GM21526 (cell line): ENCODE measurements at regions not wholly inside any gene's neighbourhood (a gene's known extent, or its start where the extent isn't known, plus 50 kb on each side); places are given as distances from the start of the nearest gene placed in this dataset.

Source experiments
- ATAC-seq: cut with Tn5 transposase; IDR thresholded peaks from one replicate; pipeline ENCODE4 v1.9.1; 2021; ENCODE audit warnings: moderate library complexity; ENCODE audit not compliant: unreplicated experiment, low FRiP score

DNA sequence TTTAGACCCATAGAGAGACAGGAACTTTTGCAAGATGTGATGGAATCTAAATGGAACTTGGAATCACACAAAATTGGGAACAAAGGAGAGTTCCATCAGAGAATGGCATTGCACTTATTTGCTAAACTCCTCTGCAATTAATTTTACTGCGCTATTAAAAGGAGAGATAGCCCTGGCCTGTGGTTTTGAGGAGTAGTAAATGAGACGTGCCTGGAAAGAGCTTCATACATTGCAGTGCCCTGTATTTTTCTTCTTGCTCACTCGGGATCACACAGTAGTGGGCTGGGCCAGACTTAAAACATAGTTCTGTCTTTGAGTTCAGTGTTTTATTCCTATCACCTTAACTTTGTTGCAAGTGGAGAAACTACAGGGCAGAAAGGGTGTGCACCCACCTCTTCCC lies 94.4 kb upstream of the SLC27A6 start:
- ATAC-seq = no peak

- ATAC-seq = no peak
Measured at GRCh38 chr5:128876569-128877382, 88.5 kb upstream of the SLC27A6 start.

- no peak for ATAC-seq
Measured at GRCh38 chr5:128877476-128877875, 87.8 kb upstream of the SLC27A6 start.

DNA sequence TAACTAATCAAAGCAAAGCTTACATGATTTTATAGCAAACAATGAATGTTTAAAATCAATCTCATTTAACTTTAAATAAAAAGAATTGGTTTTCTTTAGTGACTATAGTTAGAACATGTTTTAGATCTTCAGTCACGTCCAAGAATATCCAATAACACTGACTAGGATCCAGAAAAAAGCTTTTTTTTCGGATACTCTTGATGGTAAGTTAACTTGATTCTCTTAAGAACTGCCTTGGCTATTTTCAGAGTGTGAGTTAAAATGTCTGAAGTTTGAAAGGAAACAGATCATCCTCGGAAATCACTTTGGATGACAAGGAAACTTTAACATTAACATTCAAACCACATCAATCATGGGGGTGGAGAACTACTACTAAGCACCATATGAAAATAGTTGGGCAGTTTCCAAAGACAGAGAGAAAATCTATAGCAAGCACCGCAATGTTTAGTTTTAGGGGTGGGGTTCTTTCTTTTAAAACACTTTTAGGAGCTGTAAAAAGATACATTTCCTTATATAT lies 83.7 kb upstream of the SLC27A6 start:
- ATAC-seq = no peak

DNA sequence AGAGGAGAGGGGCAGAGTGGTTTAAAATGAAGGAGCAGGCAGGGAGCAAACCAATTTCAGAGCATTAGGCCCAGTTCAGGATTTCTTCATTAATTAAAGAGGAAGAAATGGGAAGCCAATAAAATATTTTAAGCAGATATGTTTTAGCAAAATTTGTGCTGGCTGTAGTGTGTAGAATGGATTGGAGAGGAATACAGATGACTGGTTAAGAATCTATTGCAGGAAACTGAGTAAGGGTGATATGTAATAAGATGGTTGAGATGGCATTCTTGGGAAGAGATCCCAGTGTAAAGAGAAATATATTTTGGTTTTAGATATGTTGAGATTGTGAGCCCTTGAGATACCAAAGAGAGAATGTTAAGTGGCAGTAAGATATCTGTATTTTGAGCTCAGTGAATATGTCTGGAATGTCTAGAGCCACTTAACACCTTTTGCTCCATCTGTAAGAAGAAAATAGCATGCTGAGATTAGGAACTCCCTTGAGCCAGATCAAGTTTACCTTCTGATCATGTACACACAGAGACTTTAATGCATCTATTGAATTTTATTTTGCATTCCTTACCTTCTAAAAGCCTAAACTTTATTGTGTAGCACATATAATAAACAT lies 79.5 kb upstream of the SLC27A6 start:
- no peak for ATAC-seq

GRCh38 chr5:128895122-128895521 lies 70.2 kb upstream of the SLC27A6 start:
- no peak for ATAC-seq

GRCh38 chr5:128896675-128897074 lies 68.6 kb upstream of the SLC27A6 start:
- no peak for ATAC-seq

GRCh38 chr5:128903550-128903949 lies 61.7 kb upstream of the SLC27A6 start:
- no peak for ATAC-seq

- no peak for ATAC-seq
Measured at GRCh38 chr5:128904805-128905567, 60.3 kb upstream of the SLC27A6 start.

GRCh38 chr5:128905568-128906110 lies 59.6 kb upstream of the SLC27A6 start:
- peak; percentile 94 for ATAC-seq

GRCh38 chr5:128913551-128913950 lies 51.7 kb upstream of the SLC27A6 start:
- peak; percentile 56 for ATAC-seq
